ENCODE measurements at regions not wholly inside any gene's neighbourhood (a gene's known extent, or its start where the extent isn't known, plus 50 kb on each side); places are given as distances from the start of the nearest gene placed in this dataset.

DNA sequence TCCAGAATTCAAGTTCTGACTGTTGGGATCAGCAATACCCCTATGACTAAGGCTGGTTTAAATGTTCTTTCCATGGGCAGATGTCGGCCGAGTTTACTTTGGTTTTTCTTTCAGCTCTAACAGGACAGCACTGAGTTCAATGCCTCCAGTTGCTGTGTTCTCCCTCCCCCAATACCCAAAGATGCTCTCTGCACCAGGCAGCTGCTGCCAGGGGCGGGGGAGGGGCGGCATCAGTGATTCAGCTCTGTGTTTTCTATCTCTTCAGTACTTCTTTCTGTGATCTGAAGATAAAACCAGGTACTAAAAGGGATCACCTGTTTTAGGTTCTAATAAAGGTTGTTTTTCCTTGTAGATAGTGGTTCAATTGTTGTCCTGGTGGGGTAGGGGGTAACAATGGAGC, 576.7 kb upstream of the POT1 start:
- TF ChIP-seq, protein P1, sequence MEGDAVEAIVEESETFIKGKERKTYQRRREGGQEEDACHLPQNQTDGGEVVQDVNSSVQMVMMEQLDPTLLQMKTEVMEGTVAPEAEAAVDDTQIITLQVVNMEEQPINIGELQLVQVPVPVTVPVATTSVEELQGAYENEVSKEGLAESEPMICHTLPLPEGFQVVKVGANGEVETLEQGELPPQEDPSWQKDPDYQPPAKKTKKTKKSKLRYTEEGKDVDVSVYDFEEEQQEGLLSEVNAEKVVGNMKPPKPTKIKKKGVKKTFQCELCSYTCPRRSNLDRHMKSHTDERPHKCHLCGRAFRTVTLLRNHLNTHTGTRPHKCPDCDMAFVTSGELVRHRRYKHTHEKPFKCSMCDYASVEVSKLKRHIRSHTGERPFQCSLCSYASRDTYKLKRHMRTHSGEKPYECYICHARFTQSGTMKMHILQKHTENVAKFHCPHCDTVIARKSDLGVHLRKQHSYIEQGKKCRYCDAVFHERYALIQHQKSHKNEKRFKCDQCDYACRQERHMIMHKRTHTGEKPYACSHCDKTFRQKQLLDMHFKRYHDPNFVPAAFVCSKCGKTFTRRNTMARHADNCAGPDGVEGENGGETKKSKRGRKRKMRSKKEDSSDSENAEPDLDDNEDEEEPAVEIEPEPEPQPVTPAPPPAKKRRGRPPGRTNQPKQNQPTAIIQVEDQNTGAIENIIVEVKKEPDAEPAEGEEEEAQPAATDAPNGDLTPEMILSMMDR (conservative IDR thresholded peaks at IDR 0.05): no peak
- TF ChIP-seq EZH2 (IDR thresholded peaks at IDR 0.05; ENCODE audit: low read depth): no peak
